ENCODE measurements at regions not wholly inside any gene's neighbourhood (a gene's known extent, or its start where the extent isn't known, plus 50 kb on each side); places are given as distances from the start of the nearest gene placed in this dataset.
"Not testable (repeated sequence)": the region's sequence is repeated elsewhere in the genome, so short reads cannot be mapped to it uniquely, and the experiment has no call there.

DNA sequence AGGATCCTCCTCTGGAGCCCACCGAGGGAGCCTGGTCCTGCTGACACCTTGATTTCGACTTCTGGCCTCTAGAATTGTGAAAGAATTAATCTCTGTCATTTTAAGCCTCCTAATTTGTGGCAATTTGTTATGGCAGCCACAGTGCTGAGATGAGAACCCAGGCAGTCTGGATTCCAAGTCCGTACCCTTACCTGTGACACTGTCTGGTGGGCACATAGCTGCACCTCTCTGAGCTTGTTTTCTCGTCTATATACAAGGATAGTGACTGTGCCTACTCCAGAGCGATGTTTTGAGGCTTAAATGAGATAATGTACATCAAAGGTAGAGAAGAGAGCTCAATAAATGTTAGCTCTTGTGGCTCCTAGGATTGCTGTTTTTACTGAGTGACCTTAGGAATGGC, 128.4 kb upstream of the MPHOSPH6 start:
- DNase-seq (ENCODE audit: low read depth): no peak

DNA sequence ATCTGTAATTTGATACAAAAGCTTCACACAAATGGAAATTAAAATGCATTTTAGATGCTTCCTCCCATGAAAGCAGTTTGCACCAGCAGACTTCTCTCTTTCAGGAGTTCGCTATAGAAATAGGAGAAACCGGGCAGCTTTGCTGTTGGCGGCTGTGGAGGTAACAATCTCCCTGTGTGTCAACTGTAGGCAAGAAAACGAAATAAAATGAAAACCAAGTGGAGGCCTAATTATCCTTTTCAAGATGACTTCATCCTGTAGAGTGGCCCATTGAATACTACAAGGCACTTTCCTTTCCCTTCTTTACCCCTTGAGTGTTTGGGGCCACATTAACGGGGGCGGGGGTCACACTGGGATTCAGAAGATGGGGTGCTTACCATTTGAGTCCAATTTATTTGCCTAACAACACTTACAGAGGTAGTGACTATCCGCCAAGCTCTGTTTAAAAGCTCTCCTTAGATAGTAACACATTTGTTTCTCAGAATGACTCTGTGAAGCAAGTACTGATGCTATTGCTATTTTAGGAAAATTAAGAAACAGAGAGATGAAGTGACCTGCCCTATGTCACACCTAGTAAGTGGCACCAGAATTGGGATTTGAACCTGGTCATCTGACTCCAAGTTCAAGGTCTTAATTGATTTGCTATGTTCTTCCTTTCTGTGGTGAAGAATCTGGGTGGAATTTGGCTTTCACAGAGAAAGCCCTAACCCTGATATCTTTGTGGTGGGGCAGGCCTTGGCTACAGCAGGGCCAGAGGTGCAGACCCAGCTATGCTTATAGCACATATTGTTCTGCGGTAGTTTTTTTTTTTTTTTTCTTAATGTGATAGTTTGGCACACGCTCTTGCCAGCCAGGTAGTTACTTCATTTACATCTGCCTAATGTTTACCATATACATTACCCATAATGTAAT, 125.5 kb upstream of the MPHOSPH6 start:
- DNase-seq (ENCODE audit: low read depth): no peak

DNA sequence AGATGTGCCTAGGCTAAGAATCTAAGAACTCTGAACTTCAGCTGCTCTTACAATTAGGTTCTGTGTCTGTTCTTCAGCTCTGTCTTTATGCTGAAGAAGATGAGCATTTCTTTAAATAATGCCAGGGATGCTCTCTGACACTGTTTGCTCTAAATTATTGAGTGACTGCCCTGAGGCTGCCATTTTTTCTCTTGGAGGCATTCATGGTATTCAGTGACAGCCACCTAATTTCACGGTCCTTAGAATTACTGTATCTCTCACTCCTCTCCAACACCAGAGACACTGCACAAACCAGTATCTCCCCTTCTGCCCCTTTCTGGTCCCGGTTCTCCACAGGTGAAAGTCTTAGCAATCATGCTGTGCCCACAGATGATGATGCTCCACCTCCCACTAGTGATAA, 123.6 kb upstream of the MPHOSPH6 start:
- no peak for DNase-seq (ENCODE audit: low read depth)

DNA sequence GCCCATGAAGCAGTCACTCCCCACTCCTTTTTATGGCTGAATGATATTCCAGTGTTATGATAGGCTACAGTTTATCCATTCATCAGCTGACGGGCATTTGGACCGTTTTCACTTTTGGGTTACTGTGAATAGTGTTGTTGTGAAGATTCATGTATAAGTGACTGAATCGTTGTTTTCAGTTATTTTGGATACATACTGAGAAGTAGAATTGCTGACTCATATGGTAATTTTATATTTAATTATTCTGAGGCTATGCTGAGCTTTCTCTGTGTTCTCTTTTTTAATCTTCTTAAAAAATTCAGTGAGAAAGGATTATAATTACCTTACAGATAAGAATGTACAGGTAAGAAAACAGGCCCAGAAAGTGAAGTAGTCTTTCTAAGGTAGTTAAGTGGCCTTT, 117.9 kb upstream of the MPHOSPH6 start:
- DNase-seq (ENCODE audit: low read depth): no peak

DNA sequence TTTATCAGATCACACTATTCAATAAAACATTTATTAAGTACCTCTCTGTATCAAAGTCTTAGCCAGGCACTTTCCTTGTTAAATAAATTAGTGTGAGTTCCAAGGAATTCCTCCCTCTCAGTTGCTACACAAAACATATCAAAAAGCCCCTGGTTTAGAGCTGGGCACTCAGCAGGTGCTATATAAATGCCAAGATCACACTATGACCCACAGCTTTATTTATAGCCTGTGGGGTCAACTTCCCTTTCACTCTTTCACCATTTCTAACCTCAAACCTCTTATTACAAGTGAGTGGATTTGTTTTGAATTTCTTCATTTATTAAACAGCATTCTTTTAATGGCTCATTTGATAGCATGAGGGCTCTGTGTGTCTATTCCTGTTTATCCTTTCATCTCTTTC, 112.6 kb upstream of the MPHOSPH6 start:
- DNase-seq (ENCODE audit: low read depth): no peak

DNA sequence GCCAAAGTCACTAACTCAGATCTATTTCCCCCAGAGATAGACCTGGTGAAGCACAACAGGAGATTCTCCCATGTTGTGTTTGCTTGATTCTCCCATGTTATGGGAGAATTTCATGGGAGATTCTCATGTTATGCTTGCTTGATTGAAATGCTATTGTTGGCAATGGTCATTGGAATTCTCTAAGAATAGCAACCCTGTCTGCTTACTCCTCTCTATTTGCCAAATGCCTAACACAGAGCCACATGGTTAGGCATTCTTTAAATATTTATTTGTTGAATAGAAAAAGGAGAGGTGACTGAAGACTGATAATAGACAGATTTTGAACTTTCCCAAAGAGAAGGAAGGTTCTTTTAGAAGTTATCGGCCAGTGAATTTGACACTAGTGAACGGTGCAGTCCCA, 111.5 kb upstream of the MPHOSPH6 start:
- no peak for DNase-seq (ENCODE audit: low read depth)

DNA sequence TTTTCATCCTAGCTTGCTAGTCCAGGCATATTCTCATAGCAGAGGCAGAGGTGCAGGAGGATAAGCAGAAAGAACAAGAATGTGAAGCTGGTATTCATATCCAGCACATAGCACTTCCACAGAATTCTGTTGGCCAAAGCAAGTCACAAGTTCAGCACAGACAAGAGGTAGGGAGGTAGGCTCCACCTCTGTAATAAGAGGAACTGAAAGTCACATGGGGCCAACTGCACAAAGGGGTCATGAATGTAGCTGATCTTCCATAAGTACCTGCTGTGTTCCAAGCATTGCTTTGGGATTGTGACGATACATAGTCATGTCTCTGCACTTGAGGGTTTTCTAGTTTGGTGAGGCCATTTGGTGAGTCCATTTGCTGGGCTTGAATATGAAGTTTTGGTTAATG, 110.8 kb upstream of the MPHOSPH6 start:
- no peak for DNase-seq (ENCODE audit: low read depth)

DNA sequence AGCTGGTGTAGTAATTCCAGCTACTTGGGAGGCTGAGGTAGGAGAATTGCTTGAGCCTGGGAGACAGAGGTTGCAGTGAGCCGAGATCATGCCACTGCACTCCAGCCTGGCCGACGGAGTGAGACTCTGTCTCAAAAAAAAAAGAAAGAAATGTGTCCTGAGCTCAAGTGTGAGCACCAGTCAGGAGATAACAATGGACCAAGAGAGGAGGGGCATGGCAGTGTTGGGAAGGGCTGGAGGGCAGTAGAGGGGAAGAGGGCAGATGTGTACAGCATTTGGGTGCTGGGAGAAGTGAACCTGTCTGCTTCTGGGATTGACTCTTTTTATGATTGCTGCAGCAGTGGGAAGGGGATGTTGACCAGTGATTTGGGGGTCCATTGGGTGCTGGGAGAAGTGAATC, 105.3 kb upstream of the MPHOSPH6 start:
- not testable (repeated sequence) for DNase-seq (ENCODE audit: low read depth)

DNA sequence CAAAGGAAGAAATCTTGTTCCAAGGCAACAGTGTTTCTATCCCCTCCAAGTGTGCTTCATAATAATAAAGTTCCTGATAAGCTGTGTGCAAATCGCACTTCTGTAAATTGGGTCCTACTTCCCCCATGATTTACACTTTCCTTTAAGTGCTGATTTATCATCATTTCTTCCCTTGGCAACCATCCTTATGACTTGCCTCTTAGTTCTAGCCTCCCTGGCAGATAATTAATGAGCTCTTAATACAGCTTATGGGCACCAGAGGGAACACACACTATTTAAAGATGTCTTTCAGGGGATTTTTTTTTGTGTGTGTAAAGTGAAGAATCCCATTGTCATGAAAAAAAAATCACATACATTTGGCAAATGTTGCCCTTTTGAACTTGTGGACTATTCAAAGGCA, 101.6 kb upstream of the MPHOSPH6 start:
- DNase-seq (ENCODE audit: low read depth): no peak

DNA sequence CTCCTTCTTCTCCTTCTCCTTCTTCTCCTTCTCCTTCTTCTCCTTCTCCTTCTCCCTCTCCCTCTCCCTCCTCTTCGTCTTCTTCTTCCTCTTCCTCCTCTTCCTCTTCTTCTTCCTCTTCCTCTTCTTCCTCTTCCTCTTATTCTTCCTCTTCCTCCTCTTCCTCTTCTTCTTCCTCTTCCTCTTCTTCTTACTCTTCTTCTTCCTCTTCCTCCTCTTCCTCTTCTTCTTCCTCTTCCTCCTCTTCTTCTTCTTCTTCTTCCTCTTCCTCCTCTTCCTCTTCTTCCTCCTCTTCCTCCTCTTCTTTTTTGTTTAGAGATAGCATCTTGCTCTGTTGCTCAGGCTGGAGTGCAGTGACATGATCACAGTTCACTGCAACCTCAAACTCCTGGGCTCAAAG, 97.7 kb upstream of the MPHOSPH6 start:
- not testable (repeated sequence) for DNase-seq (ENCODE audit: low read depth)

DNA sequence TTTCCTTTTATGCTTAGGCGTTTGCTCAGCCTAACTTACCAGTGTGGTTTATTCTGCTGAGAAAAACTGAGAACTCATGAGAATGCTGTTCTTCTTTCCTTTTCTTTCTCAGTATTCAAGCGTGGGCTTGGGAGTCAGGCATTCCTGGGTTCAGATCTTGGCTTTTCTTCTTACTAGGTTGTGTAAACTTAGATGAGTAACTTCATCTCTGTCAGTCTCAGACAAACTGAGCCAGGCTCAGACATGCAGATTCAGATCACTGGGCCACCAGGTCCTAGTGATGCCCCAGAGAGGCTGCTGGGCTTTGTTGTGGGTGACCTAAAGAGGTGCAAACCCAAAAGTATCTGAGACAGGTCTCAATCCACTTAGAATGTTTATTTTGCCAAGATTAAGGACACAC, 95.8 kb upstream of the MPHOSPH6 start:
- DNase-seq (ENCODE audit: low read depth): no peak

DNA sequence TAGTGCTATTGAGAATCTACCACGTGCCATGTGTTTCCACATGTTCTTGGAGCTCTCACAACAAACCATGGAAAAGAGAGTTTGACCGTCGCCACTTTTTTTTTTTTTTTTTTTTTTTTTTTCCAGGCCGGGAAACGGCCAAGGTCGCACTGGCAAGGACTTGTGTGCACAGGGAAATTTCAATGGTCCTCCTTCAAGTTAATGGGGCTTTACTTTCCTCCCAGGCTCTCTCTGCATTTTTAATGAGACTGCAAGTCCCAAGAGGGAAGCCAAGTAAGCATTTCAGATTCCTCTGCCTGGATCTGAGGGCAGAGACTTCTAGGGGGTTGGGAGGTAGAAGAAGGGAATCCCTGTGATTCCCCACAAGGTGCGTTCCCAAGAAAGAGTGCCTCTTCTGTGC, 94.7 kb upstream of the MPHOSPH6 start:
- DNase-seq (ENCODE audit: low read depth): no peak

DNA sequence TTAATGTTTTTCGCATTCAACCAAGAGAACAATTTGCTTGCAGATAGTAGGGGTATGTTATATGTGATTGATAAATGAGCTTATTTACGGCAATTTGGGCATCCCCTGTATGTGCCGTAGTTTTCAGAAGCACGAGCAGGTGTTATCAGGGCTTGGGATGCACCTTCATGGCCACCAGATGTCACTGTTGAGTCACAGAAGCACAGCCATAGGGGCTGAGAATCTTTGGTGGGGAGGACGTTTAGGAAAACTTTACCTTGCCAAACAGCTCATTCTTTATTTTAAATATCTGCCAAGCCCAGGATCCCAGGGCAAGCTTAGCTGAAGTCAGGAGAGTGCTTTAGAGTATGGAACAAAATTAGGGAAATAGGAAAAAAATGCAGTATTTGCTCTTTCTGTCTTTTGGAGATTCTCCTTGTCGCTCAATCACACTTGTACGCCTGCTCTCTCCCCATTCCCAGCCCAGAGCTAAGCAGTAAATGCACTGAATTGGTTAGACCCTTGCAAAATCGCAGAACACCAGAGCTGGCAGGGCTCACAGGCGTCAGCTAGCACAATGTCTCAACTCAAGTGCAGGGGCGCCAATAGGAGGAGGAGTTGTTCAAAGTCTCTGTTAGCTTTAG, 93.6 kb upstream of the MPHOSPH6 start:
- peak; percentile 29 for DNase-seq (ENCODE audit: low read depth)

DNA sequence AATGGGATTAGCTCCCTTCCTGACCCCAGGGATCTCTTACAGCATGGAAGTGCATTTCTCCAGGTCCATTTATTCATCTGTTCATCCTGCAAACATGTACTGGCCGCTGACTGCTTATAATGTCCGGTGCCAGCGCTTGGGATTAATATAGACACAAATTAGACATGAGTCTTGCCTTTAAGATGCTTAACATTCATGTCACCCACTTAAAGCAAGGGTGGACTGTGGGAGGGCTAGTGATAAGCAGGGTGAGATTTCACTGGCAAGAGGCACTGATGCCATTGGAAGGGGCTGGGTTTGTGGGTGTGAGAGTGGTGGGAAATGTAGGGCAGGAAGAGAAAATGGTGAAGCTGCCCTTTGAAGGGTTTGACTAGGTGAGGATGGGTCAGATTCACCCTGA, 92.2 kb upstream of the MPHOSPH6 start:
- DNase-seq (ENCODE audit: low read depth): no peak

DNA sequence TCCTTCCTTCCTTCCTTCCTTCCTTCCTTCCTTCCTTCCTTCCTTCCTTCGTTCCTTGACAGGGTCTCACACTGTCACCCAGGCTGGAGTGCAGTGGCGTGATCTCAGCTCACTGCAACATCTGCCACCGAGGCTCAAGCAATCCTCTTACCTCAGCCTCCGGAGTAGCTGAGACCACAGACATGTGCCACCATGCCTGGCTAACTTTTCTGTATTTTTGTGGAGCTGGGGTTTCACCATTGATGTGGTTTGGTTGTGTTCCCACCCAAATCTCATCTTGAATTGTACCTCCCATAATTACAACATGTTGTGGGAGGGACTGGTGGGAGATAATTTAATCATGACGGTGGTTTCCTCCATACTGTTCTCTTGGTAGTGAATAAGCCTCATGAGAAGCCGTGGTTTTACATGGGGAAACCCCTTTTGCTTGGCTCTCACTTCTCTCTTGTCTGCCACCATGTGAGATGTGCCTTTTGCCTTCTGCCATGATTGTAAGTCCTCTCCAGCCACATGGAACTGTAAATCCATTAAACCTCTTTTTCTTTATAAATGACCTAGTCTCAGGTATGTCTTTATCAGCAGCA, 90.3 kb upstream of the MPHOSPH6 start:
- DNase-seq (ENCODE audit: low read depth): no peak

DNA sequence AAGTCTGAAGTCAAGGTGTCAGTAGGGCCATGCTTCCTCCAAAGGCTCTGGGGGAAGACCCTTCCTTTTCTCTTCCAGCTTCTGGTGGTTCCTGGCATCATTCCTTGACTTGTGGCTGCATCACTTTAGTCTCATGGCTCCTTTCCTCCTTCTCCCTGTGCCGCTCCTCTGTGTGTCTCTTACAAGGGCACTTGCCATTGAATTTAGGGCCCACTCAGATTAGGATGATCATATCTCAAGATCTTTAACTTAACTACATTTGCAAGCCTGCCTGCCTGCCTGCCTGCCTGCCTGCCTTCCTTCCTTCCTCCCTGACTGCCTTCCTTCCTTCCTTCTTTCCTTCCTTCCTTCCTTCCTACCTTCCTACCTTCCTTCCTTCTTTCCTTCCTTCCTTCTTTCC, 89.7 kb upstream of the MPHOSPH6 start:
- no peak for DNase-seq (ENCODE audit: low read depth)

DNA sequence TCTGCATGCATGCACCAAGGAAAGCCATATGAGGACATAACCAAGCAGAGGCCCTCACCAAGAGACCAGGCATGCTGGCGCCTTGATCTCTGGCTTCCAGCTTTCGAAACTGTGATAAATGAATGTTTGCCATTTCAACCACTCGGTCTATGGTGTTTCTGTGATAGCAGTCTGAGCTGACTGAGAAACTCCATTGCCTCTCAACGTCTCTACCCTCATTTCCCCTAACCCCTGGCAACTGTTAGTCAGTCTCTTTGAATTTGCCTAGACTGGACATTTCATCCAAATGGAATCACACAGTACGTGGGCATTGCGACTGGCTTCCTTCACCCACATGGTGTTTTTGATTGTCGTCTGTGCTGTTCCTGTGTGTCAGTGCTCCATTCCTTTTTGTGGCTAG, 88.0 kb upstream of the MPHOSPH6 start:
- DNase-seq (ENCODE audit: low read depth): no peak

DNA sequence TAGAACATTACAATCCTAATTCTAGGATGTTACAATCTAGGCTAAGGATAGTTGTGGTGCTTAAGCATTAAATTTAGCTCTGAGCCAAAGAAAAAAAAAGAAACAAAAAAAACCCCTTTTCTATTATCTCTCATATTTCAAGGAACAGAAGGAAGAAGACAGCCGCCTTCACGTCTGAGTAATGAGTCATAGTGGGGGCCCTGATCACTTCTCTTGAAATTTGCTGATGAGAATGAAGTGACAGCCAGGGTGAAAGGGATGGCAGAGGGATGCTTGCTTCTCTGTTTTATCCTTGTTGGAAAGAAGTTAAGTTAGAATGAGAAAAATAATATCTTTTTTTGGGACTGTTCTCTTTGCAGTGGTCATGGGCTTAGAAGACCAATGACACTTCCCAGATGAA, 82.6 kb upstream of the MPHOSPH6 start:
- DNase-seq (ENCODE audit: low read depth): no peak

DNA sequence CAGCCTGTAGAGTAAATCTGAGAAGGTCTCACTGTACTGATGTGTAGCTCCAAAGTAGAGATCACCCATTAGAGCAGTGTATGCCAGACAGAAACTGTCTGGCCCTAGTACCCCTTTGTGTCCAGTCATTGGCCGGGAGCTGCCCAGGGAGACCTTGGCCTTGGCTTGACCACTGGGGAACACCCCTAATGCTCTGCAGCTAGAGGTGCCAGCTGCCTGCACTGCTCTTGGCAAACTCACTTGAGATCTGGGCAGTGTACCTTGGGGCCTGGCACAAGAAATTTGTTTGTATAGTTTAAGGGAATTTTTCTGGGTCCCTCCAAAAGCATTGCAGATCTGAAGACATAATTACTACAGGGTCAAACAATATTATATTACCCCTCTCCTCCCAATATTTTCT, 78.7 kb upstream of the MPHOSPH6 start:
- no peak for DNase-seq (ENCODE audit: low read depth)

DNA sequence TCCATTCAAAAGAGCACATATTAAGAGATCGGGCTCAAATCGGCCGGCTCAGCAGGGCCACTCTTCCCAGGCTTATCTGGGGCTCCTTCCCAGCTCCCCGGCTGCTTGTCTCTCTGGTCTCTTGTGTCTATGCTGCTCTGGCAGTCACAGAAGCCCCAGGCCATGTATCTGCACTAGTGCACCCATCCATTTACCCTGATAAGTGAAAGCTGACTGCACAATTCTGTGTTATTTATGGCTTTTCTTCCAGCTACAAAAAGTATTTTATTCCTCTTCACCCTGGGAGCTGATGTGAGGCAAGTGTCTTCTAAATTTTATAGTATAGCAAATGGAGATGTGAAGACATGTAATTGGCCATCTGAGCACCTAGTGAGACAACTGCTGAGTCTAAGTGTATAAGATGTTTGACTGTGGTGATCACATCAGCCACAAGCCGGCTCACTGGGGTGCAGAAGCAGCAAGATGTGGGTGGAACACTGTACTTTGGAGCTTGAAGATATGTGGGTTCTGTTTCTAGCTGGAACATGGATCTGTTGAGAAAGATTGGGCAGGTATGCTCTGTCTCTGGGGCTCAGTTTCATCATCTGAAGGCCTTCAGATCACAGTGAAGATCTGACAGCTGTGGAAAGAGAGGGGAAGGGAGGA, 78.1 kb upstream of the MPHOSPH6 start:
- no peak for DNase-seq (ENCODE audit: low read depth)

DNA sequence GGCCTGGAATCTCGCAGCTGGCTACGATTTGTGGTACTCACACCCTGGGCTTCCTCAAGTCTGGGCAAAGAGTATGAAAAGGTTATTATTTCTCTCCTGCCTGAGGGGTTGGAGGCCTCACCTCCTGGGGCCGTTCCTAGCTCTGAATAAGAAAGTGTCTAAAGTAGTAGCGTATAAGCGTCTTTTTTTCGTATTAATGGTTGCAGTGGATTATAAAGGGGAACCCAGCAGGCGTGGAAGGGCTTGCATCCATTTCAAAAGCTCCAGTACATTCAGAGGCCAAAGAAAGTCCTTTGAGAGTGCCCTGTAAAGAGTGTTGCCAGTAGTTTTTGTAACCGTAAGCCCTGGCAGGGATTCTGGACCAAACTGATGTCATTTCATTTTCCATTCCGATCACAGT, 72.2 kb upstream of the MPHOSPH6 start:
- no peak for DNase-seq (ENCODE audit: low read depth)

DNA sequence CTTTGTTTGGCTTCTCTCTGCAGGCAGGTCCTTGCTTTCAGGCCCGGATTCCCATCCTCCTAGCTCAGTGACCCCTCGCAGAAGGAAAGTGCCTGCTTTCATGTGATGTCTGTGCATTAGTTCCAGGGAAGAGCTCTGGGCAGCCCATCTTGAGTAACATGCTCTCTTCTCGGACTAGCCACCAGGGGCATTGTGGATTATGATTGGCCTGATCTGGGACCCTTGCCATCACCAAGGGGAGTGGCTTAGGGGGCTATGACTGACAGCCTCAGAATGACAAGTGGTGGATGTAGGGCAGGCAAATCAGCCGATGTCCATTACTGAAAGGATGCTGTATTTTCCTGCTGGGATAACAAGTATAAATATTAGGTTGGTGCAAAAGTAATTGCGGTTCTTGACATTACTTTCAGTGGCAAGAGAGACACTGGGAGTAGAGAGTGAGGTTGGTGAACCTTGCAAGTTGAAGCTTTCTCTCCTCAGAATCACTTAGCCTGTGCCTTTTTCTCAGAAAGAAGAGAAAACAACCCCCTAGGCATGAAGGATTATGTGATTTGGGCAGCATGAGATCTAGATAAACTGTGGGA, 71.5 kb upstream of the MPHOSPH6 start:
- no peak for DNase-seq (ENCODE audit: low read depth)

DNA sequence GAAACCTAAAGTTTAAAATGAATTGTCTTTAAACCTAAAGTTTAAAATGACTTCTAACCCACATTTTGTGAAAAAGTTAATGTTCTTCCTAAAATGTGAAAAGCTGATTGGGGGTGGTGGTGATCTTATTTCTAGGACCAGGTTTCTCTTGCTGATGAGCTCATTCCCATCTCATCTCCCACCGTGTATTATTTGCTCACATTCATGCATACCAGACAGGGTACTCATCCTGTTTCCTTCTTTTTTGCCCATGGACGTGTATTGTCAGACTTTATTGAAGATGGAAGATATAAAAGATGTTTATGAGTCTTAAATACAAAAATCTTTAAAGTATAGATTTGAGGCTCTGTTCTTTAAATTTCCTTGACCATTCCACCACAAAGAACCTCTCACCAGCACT, 70.1 kb upstream of the MPHOSPH6 start:
- no peak for DNase-seq (ENCODE audit: low read depth)
